NCI-H226 (cell line): ENCODE measurements at regions not wholly inside any gene's neighbourhood (a gene's known extent, or its start where the extent isn't known, plus 50 kb on each side); places are given as distances from the start of the nearest gene placed in this dataset.
"Not testable (repeated sequence)": the region's sequence is repeated elsewhere in the genome, so short reads cannot be mapped to it uniquely, and the experiment has no call there.

Source experiments
- DNase-seq: peaks from one replicate; pipeline ENCODE4 v3.0.0-alpha.2; 2015

DNA sequence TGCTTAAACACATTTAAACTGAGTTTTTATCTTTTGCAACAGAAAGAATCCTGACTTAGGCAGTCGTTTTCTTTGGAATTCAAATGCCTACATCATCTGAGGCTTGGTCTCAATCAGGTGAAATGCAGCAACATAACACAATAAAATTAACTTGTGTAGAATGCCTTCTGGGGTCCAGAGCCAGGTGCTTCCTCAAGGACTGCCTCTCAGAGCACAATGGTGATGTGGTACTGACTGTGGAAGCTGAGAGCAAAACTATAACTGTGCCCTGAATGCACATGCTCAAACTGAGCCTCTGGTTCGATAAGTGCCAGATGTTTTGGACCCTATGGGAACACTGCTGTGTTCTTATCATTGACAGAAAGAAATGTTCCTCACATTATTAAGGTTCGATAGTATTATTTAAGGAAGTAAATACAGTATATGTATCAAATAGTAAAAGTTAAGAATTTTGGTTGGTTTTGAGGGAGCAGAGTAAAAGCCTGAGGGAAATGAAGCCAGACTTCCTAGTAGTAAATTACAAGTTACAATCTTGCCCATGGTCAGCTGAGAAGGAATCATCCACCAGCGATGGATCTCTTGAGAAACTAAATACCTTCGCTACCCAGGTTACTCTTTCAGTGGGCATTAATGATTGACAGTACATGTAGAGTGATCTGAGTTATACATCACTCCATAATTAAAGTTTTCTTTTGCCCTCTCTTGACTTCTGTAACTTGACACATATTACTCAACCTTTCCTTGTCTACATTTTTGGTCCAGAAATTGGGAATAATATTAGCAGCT lies 122.9 kb upstream of the ATP2B1 start:
- no peak for DNase-seq

DNA sequence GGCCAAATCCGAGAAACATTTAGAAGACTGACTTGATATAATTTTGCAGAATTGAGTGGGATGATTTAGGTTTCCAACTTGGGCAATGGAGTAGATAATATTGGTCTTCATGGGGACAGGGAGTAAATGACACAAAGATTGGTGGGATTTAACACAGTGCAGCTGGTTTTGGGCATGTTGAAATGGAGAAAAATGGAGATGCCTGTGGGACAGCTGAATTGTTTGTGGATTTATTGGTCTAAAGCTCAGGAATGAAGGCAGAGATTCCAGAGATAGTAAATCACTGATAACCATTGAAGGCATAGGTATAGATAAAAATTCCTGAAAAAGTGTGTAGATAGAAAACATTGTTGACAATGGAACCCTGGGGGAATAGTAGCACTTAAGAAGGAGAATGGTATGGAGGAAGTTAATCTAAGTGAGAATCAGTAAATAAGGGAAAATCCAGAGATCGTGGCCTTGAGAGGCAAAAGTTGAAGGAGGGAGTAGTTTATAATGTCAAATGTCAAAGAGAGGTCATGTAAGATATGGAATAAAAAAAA lies 120.9 kb upstream of the ATP2B1 start:
- no peak for DNase-seq

GRCh38 chr12:89828575-89828974 lies 119.9 kb upstream of the ATP2B1 start:
- DNase-seq, result no peak

- DNase-seq, result no peak
Measured at GRCh38 chr12:89827592-89827991, 119.0 kb upstream of the ATP2B1 start.

GRCh38 chr12:89826468-89826867 lies 117.8 kb upstream of the ATP2B1 start:
- DNase-seq, result no peak

GRCh38 chr12:89825591-89826449 lies 117.2 kb upstream of the ATP2B1 start:
- peak; percentile 77 for DNase-seq

- no peak for DNase-seq
Measured at GRCh38 chr12:89824822-89825221, 116.2 kb upstream of the ATP2B1 start.

- not testable (repeated sequence) for DNase-seq
Measured at GRCh38 chr12:89822992-89823391, 114.4 kb upstream of the ATP2B1 start.

DNA sequence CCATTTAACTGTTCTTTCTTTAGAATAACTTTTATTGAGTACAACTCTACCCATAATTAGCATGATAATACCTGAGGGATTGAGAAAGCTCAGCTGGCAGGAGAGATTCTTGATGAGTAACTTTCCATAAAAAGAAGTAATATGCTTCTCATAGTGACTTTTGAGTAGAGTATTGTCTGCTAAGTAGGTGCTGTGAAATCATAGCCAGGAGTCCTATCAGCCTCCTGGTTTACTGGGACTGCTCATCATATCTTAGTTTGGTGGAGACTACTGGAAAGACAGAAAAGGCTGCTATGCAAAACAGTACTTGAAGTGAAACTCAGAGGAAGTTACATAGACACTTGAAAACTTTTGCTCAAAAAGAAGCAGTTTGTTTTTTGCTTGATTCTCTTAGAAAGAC lies 113.3 kb upstream of the ATP2B1 start:
- DNase-seq, result no peak

GRCh38 chr12:89817501-89818226 lies 109.0 kb upstream of the ATP2B1 start:
- peak; percentile 23 for DNase-seq

- no peak for DNase-seq
Measured at GRCh38 chr12:89815225-89815624, 106.6 kb upstream of the ATP2B1 start.

DNA sequence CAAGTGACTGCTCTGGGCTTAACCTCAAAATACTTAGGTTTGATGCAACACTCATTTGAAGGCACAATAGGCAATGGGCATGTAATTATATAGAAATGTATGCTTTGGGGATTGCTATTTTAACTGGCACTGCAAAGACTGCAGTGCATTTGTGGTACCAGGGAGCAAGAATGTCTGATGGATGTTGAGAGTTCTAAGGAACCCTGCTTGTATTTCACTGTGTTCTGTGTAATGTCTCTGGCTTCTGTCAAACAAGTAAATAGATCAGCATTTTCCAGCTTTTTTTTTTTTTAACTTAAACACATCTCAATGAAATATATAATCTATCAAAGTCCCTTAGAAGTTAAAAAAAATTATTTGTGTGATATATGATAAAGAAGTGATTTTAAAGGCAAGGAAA lies 94.8 kb upstream of the ATP2B1 start:
- no peak for DNase-seq

- DNase-seq, result no peak
Measured at GRCh38 chr12:89801284-89801683, 92.6 kb upstream of the ATP2B1 start.

DNA sequence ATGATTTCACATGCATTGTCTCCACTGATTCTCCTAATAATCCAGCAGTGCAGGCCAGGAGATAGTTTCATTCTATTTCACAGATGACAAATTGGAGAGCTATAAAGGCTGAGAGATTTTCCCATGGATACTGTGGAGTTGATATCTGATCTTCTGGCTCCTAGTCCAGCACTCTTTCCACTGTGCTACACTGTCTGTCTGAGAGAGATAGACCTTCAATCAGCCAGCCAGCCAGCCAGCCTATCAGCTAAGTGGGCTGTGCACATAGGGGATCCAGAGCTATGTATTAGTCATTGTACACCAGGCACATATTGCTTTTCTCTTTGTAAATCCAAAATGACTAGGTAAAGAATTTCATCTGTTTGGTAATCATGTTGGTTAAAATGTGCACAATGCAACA lies 91.8 kb upstream of the ATP2B1 start:
- no peak for DNase-seq

DNA sequence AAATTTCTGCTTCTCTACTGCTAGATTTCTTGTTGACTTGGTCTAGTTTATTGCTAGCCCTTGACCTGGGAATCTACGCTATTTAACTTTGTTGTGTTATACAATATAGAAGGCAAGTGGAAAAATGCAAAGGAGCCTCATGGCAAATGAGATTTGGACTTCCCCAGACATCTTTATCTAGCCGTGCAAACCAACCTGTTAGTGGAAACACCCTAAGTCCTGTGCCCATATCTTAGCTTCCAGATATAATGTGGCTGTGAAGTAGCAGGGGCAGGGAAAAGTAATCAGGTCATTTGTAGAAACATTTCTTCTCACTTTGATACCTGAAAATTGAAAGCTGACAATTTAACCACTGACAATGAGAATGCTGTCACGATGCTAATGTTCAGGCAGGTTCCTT lies 90.7 kb upstream of the ATP2B1 start:
- DNase-seq, result no peak

- DNase-seq, result no peak
Measured at GRCh38 chr12:89797436-89797835, 88.8 kb upstream of the ATP2B1 start.

DNA sequence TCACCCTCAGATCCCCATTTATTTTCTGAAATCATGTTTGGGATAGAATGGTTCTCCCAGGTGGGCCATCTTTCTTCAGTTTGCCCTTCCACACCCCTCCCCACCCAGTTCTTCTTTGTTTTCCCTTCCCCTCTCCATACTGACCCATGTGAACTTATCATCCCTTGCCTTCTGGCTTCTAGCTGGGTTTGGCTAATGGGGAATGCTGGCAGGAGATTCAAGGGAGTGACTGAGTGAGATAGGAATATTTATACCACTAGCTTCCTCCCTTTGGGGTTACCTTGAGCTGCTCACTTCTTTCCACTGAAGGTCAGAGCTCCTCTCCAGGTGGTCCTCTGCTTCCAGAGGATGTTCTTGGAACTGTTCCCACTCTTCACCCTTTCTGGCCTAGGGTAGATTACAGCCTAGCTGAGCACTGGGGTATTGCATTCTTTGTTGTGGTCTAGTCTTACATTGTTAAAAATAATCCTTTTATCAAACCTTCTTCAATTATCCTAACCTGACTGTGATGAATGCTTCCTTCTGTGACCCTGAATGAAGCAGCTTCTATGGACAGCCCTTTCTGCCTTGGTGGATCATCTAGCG lies 88.3 kb upstream of the ATP2B1 start:
- DNase-seq, result peak; percentile 45

GRCh38 chr12:89793946-89794345 lies 85.3 kb upstream of the ATP2B1 start:
- no peak for DNase-seq

DNA sequence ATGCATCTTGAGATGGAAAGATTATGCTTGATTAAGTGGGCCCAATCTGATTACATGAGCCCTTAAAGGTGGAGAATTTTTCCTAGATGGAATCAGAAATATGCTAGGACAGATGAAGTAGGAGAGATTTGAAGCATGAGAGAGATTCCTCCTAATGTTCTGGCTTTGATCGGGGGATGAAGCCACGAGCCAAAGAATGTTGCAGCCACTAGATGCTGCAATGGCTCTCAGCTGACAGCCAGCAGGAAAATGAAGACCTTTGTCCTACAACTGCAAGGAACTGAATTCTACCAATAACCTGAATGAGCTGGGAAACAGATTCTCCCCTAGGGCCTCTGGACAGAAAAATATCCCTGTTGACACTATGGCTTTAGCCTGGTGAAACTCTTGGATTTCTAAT lies 82.6 kb upstream of the ATP2B1 start:
- no peak for DNase-seq

- no peak for DNase-seq
Measured at GRCh38 chr12:89789862-89790261, 81.2 kb upstream of the ATP2B1 start.

- no peak for DNase-seq
Measured at GRCh38 chr12:89787763-89788162, 79.1 kb upstream of the ATP2B1 start.

GRCh38 chr12:89786177-89786810 lies 77.7 kb upstream of the ATP2B1 start:
- no peak for DNase-seq
